HG02610 (cell line): ENCODE measurements at regions not wholly inside any gene's neighbourhood (a gene's known extent, or its start where the extent isn't known, plus 50 kb on each side); places are given as distances from the start of the nearest gene placed in this dataset.
"Not testable (repeated sequence)": the region's sequence is repeated elsewhere in the genome, so short reads cannot be mapped to it uniquely, and the experiment has no call there.

Experiments
- ATAC-seq: cut with Tn5 transposase; IDR thresholded peaks from one replicate; pipeline ENCODE4 v1.9.1; 2021; ENCODE audit warnings: mild to moderate bottlenecking, moderate library complexity; ENCODE audit not compliant: unreplicated experiment

DNA sequence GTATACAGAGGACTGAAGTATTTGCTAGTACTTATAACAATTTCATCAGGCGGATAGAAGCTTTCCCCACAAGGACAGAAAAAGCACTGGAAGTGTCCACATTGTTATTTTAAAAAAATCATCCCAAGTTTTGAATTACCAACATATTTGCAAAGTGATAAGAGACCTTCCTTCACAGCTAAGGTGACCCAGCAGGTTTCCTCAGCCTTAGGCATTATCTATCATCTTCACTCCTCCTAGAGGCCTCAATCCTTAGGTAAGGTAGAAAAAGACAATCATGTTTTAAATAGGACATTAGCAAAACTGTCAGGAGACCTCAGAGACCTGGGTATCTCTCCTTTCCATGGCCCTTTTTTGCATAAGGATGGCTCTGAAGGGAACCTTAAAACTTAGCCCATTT lies 72.5 kb upstream of the CHD6 start:
- no peak for ATAC-seq

DNA sequence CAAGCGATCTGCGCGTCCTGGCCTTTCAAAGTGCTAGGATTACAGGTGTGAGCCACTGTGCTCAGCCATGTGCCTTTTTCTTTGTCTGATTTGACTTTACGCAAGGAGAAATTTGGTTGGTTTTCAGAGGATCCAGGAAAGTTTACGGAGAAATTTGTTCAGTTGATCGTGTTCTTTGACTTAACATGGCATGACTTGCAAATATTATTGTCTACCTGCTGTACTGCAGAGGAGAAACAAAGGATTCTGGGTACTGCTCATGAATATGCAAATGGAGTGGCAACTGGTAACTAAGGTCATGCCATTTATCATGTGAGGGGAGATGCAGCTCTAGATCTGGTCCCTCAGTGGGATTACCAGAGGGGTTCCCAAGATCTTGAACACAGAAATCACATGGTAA lies 68.8 kb upstream of the CHD6 start:
- ATAC-seq = no peak

DNA sequence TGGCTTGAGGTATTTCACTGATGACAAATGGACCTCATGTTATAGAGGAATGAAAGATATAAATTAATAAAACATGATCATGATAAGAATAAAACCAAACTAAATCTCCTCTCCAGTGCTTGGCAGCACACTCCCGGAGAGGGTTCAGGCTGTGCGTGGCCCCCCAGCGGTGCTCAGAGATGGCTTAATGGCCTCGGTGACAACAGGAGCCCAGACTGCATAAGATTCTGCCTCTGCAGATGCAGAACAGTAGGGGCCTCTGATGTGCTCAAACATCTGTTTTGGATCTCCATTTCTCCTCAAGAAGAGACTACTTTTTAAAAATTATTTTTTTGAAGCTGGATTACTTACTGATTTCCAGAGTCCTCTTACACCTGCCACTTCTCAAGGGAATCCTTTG lies 67.0 kb upstream of the CHD6 start:
- not testable (repeated sequence) for ATAC-seq

DNA sequence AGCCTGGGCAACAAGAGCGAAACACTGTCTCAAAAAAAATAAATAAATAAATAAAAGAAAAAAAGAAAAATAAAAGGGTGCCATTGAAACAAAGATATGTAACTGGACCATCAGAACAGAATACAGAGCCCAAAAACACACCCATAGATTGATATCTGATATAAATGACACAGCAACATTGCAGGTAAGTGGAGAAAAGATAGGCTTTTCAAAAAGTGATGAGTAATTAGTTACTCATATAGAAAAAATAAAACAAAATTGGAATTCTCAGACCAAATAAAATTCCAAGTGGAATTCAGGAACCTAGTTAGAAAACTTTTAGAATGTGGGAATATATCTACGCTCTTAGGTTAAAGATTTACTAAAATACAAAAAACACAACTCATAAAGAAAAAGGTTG lies 60.6 kb upstream of the CHD6 start:
- no peak for ATAC-seq

DNA sequence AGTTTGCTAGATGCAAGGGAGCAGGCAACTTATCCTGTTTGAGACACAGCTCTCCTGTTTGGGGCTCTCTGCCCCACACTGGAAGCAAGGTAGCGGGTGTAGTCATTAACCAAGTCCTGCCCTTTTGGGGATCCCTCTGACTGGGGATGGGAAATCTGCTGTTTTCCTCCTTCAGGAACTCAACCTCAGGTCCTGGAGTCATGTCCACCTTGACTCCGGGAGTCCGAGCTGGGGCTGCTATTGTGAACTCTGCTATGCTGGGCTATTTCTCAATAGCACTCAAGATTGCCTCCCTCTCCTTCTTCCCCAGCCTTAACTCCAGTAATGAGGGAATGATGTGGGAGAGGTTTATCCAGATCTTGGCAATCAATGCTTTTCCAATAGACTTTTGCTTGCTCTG lies 54.1 kb upstream of the CHD6 start:
- ATAC-seq = no peak

DNA sequence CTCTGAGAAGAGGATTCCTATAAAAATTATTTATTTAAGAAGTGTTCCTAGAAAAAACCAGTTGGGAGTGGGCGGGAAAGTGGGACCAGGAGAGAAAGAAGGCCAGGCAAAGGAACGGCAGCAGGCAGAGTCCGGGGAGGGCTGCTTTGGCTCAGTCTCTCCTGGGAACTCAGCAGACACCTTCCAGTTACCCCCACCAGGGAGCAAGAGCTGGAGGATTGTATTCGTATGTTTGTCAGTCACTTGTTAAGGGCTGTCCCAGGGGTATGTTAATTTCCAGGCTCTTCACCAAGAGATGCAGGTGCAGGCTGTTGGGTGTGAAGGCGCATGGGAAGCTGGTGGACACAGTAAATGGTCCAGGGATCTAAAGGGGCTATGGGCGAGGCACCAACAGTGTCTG lies 53.0 kb upstream of the CHD6 start:
- ATAC-seq = no peak

DNA sequence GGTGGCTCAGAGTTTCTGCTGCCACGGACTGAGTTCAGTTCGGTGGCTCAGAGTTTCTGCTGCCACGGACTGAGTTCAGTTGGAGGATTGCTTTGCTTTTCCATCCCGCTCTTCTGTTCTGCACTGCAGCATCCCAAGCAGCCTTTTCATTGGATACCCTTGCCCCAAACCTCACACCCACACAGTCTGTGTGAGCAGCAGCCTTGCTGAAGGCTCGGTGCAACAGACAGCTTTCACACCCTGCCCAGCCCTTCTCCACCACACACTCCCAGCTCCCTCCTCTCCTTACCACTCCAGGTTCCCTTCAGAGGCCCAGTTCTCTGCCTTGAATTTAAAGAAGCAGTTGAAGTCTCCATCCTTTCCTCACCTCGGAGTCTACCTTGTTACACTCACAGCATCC lies 52.5 kb upstream of the CHD6 start:
- no peak for ATAC-seq

DNA sequence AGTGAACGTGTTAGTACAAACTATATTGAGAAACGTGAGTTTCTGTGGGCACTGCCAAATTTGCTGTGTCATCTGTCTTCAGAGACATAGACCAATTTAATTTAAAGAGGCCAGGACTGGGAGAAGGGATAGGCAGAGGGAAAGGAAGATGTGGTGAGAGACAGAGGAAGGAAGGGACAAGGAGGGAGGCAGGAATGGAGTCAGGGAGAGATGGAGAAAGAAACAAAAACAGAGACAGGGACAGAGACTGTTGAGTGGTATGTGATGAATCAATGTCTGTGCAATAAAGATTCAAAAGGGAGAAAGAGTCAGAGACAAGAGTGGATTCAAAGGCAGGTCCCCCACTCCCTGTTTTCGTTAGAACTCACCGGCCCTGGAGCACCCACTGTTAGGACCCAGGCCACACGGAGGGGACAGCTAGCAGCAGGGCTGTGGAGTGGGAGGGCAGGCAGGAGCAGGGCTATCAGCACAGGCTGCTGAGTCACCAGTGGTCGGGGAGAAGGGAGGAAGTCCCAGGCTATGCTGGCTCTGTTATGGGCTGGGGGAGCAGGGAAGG lies 51.6 kb upstream of the CHD6 start:
- no peak for ATAC-seq

DNA sequence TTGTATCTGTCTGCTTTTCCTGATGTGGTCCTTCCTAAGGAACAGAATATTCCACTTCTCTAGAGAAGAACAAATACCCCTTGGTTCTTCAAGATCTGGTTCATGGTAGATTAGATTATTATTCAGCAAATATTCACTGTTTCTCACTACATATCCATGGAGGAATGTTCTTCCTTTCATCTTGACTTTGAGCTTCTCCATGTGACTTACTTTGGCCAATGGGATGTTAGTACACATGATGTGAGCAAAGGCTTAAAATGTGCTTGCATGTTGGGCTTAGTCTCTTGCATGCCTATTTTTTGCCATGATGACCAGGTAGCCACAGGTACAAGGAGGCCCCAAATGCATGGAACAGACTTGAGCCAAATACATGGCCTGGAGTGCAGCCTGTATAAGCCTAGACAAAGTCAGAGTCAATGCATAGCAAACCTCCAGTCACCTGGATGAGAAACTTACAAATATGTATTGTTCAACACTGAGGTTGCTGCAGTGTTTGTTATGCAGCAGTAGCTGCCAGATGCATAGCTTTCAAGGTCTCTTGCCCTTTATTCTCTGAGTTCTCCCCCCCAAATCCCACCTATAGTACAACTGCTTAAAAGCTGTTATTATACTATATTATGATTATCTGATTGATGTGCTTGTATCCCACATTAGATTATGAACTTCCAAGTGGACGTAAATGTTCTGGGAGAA lies 50.0 kb upstream of the CHD6 start:
- no peak for ATAC-seq
